ENCODE measurements at regions not wholly inside any gene's neighbourhood (a gene's known extent, or its start where the extent isn't known, plus 50 kb on each side); places are given as distances from the start of the nearest gene placed in this dataset.

- WGBS, 2 donors, result 100% methylated on average over 4 of the region's 6 CpGs; no CpG with 5 or more reads in 1 of the 2 donors
- H3K36me3 ChIP-seq (ENCODE audit: low read depth, missing control alignments), result no peaks in the 10 kb centered on the region
- no peak overlapping the region for H3K27ac ChIP-seq
- no peaks in the 10 kb centered on the region for H3K4me1 ChIP-seq
- intact Hi-C loops (cut with DNase I; ENCODE audit: low total_unique reads), result no loop called here
- no peak overlapping the region for H3K4me3 ChIP-seq
- H3K9me3 ChIP-seq, result no peaks in the 10 kb centered on the region
- H3K27me3 ChIP-seq, result no peaks in the 10 kb centered on the region
- no peak for DNase-seq
- TF ChIP-seq CTCF (IDR thresholded peaks at IDR 0.05), result no peak
- no peak for TF ChIP-seq POLR2A (IDR thresholded peaks at IDR 0.05)
Measured at GRCh38 chrX:68947882-68948605, 119.2 kb downstream of the EFNB1 start.

GRCh38 chrX:68945603-68946228 lies 116.9 kb downstream of the EFNB1 start:
- WGBS, 2 donors, result 84 to 97% methylated on average over 9 to 10 of the region's 10 CpGs
- no peaks in the 10 kb centered on the region for H3K27me3 ChIP-seq
- H3K36me3 ChIP-seq (ENCODE audit: low read depth, missing control alignments), result no peaks in the 10 kb centered on the region
- DNase-seq, result no peak
- intact Hi-C loops (cut with DNase I; ENCODE audit: low total_unique reads), result no loop called here
- H3K27ac ChIP-seq, result no peak overlapping the region
- H3K4me1 ChIP-seq, result no peaks in the 10 kb centered on the region
- no peaks in the 10 kb centered on the region for H3K9me3 ChIP-seq
- H3K4me3 ChIP-seq, result no peak overlapping the region
- TF ChIP-seq POLR2A (IDR thresholded peaks at IDR 0.05) (no peak), CTCF (IDR thresholded peaks at IDR 0.05) (no peak)

- DNase-seq, result no peak
- Histone ChIP-seq H3K27ac (no peak overlapping the region), H3K4me3 (no peak overlapping the region), H3K27me3 (no peaks in the 10 kb centered on the region), H3K36me3 (ENCODE audit: low read depth, missing control alignments) (no peaks in the 10 kb centered on the region), H3K4me1 (no peaks in the 10 kb centered on the region), H3K9me3 (no peaks in the 10 kb centered on the region)
- TF ChIP-seq CTCF (IDR thresholded peaks at IDR 0.05) (no peak), POLR2A (IDR thresholded peaks at IDR 0.05) (no peak)
- intact Hi-C loops (cut with DNase I; ENCODE audit: low total_unique reads), result no loop called here
- 63 to 83% methylated on average over 1 to 2 of the region's 2 CpGs for WGBS, 2 donors
Measured at GRCh38 chrX:68945081-68945602, 116.3 kb downstream of the EFNB1 start.

- no peak for TF ChIP-seq POLR2A (IDR thresholded peaks at IDR 0.05)
- TF ChIP-seq CTCF (IDR thresholded peaks at IDR 0.05), result no peak
- Histone ChIP-seq H3K27ac (no peak overlapping the region), H3K9me3 (no peaks in the 10 kb centered on the region), H3K4me3 (no peak overlapping the region), H3K36me3 (ENCODE audit: low read depth, missing control alignments) (no peaks in the 10 kb centered on the region), H3K27me3 (no peaks in the 10 kb centered on the region), H3K4me1 (no peaks in the 10 kb centered on the region)
- 83 to 100% methylated on average over 1 of the region's 2 CpGs for WGBS, 2 donors
- DNase-seq, result no peak
- intact Hi-C loops (cut with DNase I; ENCODE audit: low total_unique reads), result no loop called here
Measured at GRCh38 chrX:68944211-68944610, 115.4 kb downstream of the EFNB1 start.

Data from testis (tissue), 2 donors.